CD4-positive, alpha-beta T cell treated with Interleukin-17A for 4 hours (primary cell): ENCODE measurements at regions not wholly inside any gene's neighbourhood (a gene's known extent, or its start where the extent isn't known, plus 50 kb on each side); places are given as distances from the start of the nearest gene placed in this dataset.
"Not testable (repeated sequence)": the region's sequence is repeated elsewhere in the genome, so short reads cannot be mapped to it uniquely, and the experiment has no call there.

Source experiments
- DNase-seq: peaks from one replicate; pipeline ENCODE4 v3.0.0-alpha.2; 2020; ENCODE audit warnings: mixed read lengths

- DNase-seq: no peak
These were observed 131.9 kb downstream of the GPR37 start for GRCh38 chr7:124633740-124634139.

DNA sequence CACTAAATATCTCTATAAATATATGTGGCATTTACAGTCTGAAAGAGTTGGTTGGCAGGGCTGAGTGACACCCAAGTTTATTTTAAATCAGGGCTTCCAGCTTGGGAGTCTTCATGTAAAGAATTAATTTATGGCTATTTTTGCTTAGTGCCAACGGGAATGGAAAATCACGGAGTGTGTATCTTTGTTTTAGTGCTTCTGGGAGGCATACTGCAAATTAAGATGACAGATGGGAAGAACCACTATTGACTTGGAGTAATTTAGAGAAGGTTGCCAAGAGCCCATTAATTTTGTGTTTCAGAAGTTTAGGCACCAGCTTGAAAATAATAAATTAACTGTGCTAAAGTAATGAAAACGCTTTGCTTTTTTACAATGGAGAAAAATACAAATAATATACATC lies 135.2 kb downstream of the GPR37 start:
- no peak for DNase-seq

GRCh38 chr7:124618871-124619270 lies 146.7 kb downstream of the GPR37 start:
- no peak for DNase-seq

DNA sequence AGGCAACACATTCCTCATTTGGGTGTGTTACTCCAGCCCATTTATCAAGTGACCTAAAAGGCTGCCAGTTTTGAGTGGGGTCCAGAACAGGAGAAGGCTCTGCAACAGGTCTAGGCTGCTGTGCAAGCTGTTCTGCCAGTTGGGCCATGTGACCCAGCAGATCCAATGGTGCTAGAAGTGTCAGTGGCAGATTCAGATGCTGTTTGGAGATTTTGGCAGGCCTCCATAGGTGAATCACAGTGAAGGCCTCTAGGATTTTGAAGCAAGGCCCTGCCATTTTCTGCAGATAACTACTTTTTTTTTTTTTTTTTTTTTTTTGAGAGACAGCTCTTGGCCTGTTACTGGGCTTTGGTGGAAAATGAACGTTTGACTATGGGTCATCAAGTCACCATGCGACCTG lies 147.5 kb downstream of the GPR37 start:
- DNase-seq: not testable (repeated sequence)

- DNase-seq: no peak
These were observed 162.5 kb downstream of the GPR37 start for GRCh38 chr7:124603066-124603465.

DNA sequence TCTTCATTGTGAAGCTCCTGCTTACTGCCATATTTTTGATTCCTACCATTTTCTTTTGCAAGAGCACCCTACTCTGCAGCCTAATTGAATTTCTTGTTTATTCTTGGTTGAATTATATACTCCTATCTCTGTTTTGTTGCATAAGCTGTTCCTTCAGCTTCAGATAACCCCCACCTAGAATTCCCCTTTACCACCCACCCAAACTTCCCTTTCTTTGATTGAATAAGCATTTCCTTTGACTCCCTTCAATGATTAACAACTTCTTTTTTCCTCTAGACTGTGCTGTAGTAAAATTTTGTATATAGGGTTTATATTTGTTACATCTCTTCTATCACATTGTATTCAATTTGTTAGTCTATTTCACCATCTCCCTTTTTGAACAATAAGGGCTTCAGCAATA lies 168.1 kb downstream of the GPR37 start:
- no peak for DNase-seq

DNA sequence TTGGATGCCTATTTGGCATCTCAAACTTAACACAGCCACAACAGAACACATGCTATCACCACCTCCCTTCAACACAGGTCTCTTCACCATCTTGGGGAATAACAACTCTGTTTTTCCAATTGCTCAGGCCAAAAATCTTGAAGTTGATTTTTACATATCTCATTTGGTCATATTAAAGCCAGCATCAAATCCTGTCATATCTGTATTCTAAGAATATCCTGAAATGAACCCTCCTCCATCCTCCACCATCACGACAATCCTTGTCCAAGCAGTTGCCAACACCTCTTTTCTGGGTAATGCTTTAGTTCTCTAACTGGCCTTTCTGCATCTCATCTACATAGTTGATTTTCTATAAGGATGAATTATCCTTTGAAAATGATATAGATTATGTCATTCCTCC lies 168.7 kb downstream of the GPR37 start:
- DNase-seq: no peak

DNA sequence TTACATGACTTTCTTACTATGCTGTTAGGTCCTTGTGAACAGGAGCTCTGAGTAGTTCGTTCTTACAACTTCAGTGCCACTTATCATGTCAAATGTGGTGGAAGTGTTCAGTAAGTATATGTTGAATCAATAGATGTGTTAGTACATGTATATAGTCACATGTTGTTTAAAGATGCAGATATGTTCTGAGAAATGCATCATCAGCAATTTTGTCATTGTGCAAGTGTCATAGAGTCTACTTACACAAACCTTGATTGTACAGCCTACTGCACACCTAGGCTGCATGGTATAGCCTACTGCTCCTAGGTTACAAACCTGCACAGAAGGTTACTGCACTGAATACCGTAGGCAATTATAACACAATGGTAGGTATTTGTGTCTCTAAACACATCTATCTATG lies 174.8 kb downstream of the GPR37 start:
- DNase-seq: no peak

DNA sequence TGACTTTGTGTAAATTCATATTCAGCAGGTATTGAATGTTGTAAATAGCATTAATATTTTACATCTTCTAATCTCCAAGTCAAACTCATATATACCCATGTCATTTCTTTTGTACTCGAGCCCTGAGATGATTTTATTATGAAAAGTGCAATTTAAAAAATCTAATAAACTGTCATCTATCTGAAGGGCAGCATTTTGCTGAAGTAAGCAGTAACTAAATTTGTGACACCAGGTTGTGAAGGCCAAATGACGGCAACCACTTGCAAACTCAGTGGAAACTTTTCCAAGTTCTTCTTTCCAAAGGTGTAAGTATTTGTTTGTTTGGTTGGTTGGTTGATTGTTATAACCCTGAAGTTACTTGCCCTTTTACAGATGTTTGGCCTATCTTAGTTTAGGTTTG lies 188.3 kb downstream of the GPR37 start:
- DNase-seq: no peak

DNA sequence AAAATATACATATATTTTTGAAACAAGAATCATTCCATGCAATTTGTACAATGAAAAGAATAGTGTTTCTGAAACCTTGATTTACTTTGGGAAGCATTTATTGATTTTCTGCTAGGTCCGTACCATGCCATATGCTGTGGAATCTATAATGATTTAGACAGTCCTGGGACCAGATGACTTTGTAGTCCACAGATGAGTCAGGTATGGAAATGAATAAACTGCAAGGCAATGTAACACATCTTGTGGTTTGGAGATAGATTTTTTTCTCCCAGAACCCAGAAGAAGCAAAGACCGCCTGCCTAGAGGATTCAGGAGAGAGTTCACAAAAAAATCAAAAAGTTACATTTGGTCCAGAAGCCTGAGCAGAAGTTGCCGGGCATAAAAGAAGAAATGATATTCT lies 190.4 kb downstream of the GPR37 start:
- no peak for DNase-seq

GRCh38 chr7:124570558-124570957 lies 195.0 kb downstream of the GPR37 start:
- DNase-seq: no peak

DNA sequence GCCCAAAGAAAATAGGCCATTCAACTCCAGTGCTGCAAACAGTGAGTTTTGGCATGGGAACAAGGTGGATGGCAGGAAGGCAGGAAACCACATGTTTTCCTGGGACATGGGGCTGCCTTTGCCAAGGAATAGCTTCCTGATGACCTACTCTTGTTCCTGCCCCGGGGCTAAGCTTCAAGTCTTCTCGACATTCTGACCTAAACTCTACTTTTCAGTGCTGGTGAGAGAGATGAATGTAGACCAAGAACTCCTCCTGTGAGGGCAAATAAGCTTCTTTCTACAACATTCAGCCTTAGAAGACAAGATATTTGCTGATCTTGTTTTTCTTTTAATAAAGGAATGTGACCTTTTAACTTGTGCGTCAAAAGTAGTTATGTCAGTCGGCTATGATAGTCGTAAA lies 199.0 kb downstream of the GPR37 start:
- DNase-seq: no peak

DNA sequence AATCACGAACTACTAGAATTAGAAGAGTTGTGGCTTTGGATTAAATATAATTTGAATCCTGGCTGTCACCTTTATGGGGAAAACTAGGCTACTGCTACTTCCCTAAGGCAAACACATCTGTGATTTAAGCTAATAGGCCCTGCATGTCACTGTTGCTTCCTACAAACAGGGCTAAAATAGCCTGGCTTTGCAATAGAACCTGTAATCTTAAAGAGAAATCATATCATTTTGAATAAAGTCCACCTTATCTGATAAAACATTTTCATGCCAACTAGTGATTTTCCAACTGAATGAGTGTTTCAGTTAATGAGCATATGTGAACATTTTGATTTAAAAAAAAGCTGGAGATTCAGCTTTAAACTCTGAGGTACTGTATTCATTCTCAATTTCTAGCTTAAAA lies 208.0 kb downstream of the GPR37 start:
- DNase-seq: no peak

DNA sequence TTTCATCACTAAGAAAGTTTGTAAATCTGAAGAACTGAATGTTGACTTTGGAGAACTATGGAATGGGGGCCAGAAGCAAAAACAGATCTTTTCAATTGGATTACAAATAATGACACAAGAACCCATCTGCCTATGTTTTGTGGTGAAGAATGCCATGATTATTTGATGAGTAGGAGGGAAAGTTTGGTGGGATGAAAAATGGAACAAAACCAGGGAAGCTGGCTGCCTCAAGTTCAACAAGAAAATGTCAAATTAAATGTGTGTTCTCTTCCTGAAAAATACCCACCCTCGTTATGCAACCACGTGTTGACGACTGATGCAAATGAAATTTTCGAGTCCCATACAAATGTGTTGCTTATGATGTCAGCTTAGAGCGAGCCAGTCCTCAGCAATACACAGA lies 208.5 kb downstream of the GPR37 start:
- DNase-seq: no peak

GRCh38 chr7:124553502-124553901 lies 212.1 kb downstream of the GPR37 start:
- DNase-seq: no peak

- DNase-seq: no peak
These were observed 213.4 kb downstream of the GPR37 start for GRCh38 chr7:124552217-124552616.

- DNase-seq: no peak
These were observed 215.6 kb downstream of the GPR37 start for GRCh38 chr7:124550036-124550435.

DNA sequence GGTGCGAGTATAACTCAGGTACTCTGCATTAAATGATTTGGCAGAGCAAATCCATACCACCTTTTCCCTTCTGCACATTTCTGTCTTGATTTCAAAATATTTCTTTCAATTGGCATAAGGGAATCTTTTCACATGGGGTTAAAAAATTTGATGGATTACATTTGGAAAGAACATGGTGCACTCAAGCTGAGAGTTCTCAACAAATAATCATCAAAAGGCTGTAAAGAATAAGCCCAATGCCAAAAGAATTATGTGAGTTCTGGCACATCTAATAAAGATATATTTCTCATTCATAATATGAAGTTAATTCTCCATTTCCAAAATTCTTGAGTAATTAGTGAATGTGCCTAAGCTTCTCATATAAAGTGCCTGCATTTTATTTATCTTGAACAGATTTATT lies 223.1 kb downstream of the GPR37 start:
- no peak for DNase-seq

- DNase-seq: no peak
These were observed 229.3 kb downstream of the GPR37 start for GRCh38 chr7:124536156-124536762.

- no peak for DNase-seq
These were observed 233.4 kb downstream of the GPR37 start for GRCh38 chr7:124532166-124532565.

- DNase-seq: no peak
These were observed 248.7 kb downstream of the GPR37 start for GRCh38 chr7:124516911-124517310.

DNA sequence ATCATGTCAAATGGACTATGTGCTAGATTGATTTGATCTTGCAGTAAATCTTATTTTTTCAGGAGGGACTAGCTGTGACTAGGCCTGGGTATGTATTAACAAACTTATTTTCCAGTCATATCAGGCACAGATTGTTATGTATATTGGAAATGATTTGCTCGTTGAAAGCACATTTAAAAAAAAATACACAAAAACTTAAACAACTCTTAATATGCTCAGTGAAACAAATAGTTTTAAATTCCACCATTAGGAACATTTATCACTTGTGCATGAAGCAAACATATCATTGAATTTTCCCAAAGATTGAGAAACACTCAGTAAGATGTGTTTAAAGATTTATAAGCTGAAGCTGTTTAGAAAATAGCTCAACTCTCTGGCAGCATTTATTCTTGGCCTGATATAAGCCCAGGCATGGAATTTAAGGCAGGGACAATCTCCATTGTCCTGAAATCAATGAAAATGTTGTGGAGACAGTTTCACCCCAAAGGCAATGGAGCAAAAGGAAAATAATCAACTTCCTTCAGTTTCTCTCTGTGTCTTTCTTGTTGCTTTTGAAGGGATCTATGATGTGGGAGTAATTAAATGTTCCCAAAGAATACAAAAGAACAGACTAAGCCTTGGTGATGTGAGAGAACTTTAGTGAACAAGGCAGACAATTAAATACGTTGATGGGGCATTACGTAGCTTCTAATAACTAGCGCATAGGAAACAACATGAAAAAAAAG lies 250.3 kb downstream of the GPR37 start:
- DNase-seq: no peak

DNA sequence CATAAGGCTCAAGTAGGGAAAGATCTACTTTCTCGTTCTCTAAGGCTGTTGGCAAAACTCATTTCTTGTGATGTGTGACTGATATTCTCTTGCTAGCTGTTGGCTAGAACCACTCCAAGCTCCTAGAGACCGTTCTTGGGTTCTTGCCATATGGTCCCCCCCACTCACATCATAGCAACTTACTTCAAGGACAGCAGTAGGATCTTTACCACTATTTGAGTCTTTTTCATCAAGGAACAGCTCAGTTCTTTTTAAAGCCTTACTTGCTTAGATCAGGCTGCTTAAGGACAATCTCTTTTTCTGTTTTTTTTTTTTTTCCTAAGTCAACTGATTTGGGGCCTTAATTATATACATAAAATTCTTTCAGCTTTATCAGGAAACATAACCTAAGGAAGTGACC lies 251.1 kb downstream of the GPR37 start:
- DNase-seq: no peak

GRCh38 chr7:124497176-124497575 lies 268.4 kb downstream of the GPR37 start:
- DNase-seq: no peak

DNA sequence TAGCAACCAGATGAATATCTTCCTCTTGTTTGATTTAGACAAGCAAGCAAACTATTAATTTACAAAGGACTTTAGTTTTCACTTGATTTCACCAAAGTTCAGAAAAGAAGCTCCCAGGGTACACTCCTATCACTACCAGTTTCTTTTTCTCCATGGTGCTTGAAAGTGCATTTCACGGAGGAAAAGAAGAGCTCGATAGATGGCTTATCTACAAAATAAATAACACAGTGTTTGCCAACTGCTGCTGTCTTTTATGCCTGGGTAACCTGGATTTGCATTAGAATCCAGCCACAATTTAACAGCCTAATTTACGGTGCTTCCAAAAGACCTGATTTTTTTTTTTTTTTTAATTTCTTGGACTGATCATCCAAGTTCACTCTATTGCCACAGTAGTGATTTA lies 275.7 kb downstream of the GPR37 start:
- no peak for DNase-seq
